Left lung (tissue), 4 donors: ENCODE measurements at regions not wholly inside any gene's neighbourhood (a gene's known extent, or its start where the extent isn't known, plus 50 kb on each side); places are given as distances from the start of the nearest gene placed in this dataset.

Experiments used
- ATAC-seq: fragments of 200-7000 bp; cut with Tn5 transposase; one replicate; pipeline ENCODE4 v1.9.1; 2020; ENCODE audit warnings: moderate library complexity
- DNase-seq, 4 donors: peaks; one replicate each; pipeline ENCODE4 v3.0.0-alpha.2; 2013 to 2020
- H3K27ac ChIP-seq, 2 donors: fragments of 200-600 bp; sonication (generic) in 1 of 2; one replicate each; pipeline versions ENCODE4 v1.5.0 to v1.8.0; 2020 to 2021
- H3K27me3 ChIP-seq, 2 donors: fragments of 200-600 bp; sonication (generic) in 1 of 2; one replicate each; pipeline versions ENCODE4 v1.5.0 to v1.8.0; 2020 to 2021
- H3K36me3 ChIP-seq, 2 donors: fragments of 200-600 bp; sonication (generic) in 1 of 2; one replicate each; pipeline versions ENCODE4 v1.5.0 to v1.8.0; 2020 to 2021
- H3K4me1 ChIP-seq, 2 donors: fragments of 200-600 bp; one replicate each; pipeline ENCODE4 v1.8.0; 2021
- H3K4me3 ChIP-seq, 2 donors: fragments of 200-600 bp; sonication (generic) in 1 of 2; one replicate each; pipeline versions ENCODE4 v1.5.0 to v1.8.0; 2020 to 2021; ENCODE audit warnings: mild to moderate bottlenecking in 1 of 2
- H3K9me3 ChIP-seq, 2 donors: fragments of 200-600 bp; sonication (generic) in 1 of 2; one replicate each; pipeline versions ENCODE4 v1.5.0 to v1.8.0; 2020 to 2021
- CTCF ChIP-seq, 2 donors: fragments of 200-600 bp; sonication (generic) in 1 of 2; IDR thresholded peaks; one replicate each; pipeline versions ENCODE4 v1.5.0 to v1.8.0; 2021; ENCODE audit warnings: antibody characterized with exemption in 2 of 2
- intact Hi-C, 2 donors: fragments of 100-400 bp; cut with DNase I; formaldehyde crosslinking; loops; one replicate each; pipeline versions ENCODE4 v1.11.2 to v1.14.2; 2022
- donor health status: DM: no; HTN: yes; CAD: no.
- donor health status: DM: no; HTN: no; CAD: no.

- Histone ChIP-seq H3K36me3 (no peaks in the 10 kb centered on the region), H3K9me3 (peaks cover 0 to 3% of the 10 kb centered on the region in 2 donors), H3K4me3 (no peak overlapping the region), H3K27me3 (no peaks in the 10 kb centered on the region), H3K27ac (no peak overlapping the region), H3K4me1 (no peaks in the 10 kb centered on the region)
- no peak for TF ChIP-seq CTCF (IDR thresholded peaks at IDR 0.05)
- DNase-seq, result no peak
- intact Hi-C loops, result no loop called here
- ATAC-seq, result peak; percentile 38
These were observed 1154.7 kb upstream of the ADGRL2 start for GRCh38 chr1:80646053-80646452.

GRCh38 chr1:80645621-80646020 lies 1155.1 kb upstream of the ADGRL2 start:
- no peak for DNase-seq
- no peak overlapping the region for H3K4me3 ChIP-seq
- H3K9me3 ChIP-seq, result peaks cover 0 to 3% of the 10 kb centered on the region in 2 donors
- no peaks in the 10 kb centered on the region for H3K4me1 ChIP-seq
- no peak overlapping the region for H3K27ac ChIP-seq
- H3K36me3 ChIP-seq, result no peaks in the 10 kb centered on the region
- TF ChIP-seq CTCF (IDR thresholded peaks at IDR 0.05), result no peak
- ATAC-seq, result no peak
- H3K27me3 ChIP-seq, result no peaks in the 10 kb centered on the region
- intact Hi-C loops, result no loop called here

GRCh38 chr1:80640978-80641377 lies 1159.8 kb upstream of the ADGRL2 start:
- Histone ChIP-seq H3K4me1 (no peaks in the 10 kb centered on the region), H3K9me3 (peaks cover 0 to 8% of the 10 kb centered on the region in 2 donors), H3K27ac (no peak overlapping the region), H3K27me3 (no peaks in the 10 kb centered on the region), H3K4me3 (no peak overlapping the region), H3K36me3 (no peaks in the 10 kb centered on the region)
- DNase-seq (no peak), ATAC-seq (no peak)
- no peak for TF ChIP-seq CTCF (IDR thresholded peaks at IDR 0.05)
- intact Hi-C loops, result no loop called here

GRCh38 chr1:80639777-80640533 lies 1160.8 kb upstream of the ADGRL2 start:
- ATAC-seq (no peak), DNase-seq (no peak)
- H3K4me1 ChIP-seq, result no peaks in the 10 kb centered on the region
- H3K27ac ChIP-seq, result no peak overlapping the region
- H3K4me3 ChIP-seq, result no peak overlapping the region
- peaks cover 0 to 8% of the 10 kb centered on the region in 2 donors for H3K9me3 ChIP-seq
- intact Hi-C loops, result no loop called here
- H3K36me3 ChIP-seq, result no peaks in the 10 kb centered on the region
- TF ChIP-seq CTCF (IDR thresholded peaks at IDR 0.05), result no peak
- no peaks in the 10 kb centered on the region for H3K27me3 ChIP-seq

GRCh38 chr1:80633947-80634706 lies 1166.6 kb upstream of the ADGRL2 start:
- intact Hi-C loops, result no loop called here
- no peak for DNase-seq
- H3K27me3 ChIP-seq, result no peaks in the 10 kb centered on the region
- H3K36me3 ChIP-seq, result no peaks in the 10 kb centered on the region
- H3K27ac ChIP-seq, result no peak overlapping the region
- peaks cover 0 to 11% of the 10 kb centered on the region in 2 donors for H3K9me3 ChIP-seq
- ATAC-seq, result no peak
- H3K4me1 ChIP-seq, result no peaks in the 10 kb centered on the region
- no peak for TF ChIP-seq CTCF (IDR thresholded peaks at IDR 0.05)
- no peak overlapping the region for H3K4me3 ChIP-seq
